NCI-H1417 treated with DMSO at 0.1 percent for 48 hours (cell line): ENCODE measurements at regions not wholly inside any gene's neighbourhood (a gene's known extent, or its start where the extent isn't known, plus 50 kb on each side); places are given as distances from the start of the nearest gene placed in this dataset.
"Not testable (repeated sequence)": the region's sequence is repeated elsewhere in the genome, so short reads cannot be mapped to it uniquely, and the experiment has no call there.

Experiments used
- DNase-seq: peaks from one replicate; lab custom pipeline; 2025; lab: John Stamatoyannopoulos, UW

GRCh38 chr14:105900398-105901160 is 374.2 kb downstream of the TMEM121 start:
- no peak for DNase-seq

DNA sequence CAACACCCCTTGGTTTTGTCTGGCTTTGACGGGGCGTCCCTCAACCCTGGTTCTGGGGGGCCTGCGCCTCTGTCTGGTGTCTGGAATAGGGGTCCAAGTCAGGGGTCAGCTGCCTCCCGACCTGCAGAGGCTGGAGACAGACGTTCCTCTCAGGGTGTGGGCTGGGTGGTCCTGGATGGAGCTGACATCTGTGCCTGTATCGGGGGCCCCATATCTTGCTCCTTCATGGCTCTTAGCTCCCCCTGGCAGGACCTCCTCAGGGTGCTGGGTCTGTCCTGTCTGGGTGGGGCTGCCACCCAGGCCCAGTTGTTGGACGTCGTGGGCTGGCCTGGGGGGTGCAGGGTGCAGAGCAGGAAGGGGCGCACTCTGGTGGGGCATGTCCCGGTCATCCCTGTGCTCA is 374.8 kb downstream of the TMEM121 start:
- DNase-seq, result no peak

GRCh38 chr14:105902131-105902898 is 375.9 kb downstream of the TMEM121 start:
- peak; percentile 62 for DNase-seq

DNA sequence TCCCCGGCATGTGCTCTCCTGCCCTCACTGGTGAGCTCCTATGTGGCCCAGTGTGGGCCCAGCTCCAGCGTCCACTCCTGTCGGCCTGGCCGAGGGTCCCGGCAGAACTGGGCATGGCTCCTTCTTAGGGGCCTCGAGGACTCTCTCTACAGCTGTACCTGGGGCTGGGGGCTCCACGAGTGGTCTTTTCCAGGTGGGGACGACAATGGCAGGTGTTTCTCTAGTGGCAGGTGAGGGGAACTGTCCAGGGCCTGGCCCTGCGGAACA is 376.4 kb downstream of the TMEM121 start:
- DNase-seq, result not testable (repeated sequence)

GRCh38 chr14:105903971-105904370 is 377.6 kb downstream of the TMEM121 start:
- DNase-seq, result no peak

- DNase-seq, result no peak
Measured at GRCh38 chr14:105904379-105904778, 378.0 kb downstream of the TMEM121 start.

GRCh38 chr14:105905456-105905855 is 379.1 kb downstream of the TMEM121 start:
- no peak for DNase-seq

DNA sequence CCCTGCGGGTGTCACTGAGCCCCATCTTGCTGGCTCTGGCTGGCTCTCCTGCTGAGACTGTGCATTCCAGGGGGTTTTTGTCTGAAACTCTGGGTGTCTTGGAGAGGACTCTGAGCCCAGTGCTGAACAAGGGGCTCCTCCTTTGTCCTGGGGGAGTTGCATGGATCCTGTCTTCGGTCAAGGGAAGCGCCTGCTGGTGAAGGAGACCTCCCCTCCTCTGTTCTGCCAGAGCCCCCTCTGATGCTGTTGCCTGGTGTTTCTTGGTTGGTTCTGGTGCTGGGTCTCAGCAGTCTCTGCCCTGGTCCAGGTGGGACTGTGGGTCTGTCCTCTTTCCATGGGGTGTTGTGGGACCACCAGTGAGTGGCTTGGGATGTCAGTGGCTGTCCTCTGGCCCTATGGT is 380.9 kb downstream of the TMEM121 start:
- no peak for DNase-seq

DNA sequence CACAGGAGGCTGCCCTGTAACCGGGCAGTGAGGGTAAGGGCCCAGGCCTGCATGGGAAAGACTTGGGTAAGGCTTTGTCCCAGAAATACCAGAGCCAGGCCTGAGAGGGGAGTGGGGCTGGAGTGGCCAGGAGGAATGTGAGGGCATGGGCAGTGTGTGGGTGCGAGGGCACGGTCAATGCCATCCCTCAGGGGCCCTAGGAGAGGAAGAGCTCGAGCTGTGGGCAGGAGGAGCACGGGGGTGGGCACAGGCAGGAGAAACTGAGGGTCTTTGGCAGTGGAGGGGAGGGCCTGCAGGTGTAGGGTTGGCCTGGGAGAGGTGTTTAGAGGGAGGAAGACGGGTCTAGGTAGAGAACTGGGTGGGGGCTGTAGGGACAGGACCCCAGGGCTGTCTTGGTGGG is 381.6 kb downstream of the TMEM121 start:
- no peak for DNase-seq

DNA sequence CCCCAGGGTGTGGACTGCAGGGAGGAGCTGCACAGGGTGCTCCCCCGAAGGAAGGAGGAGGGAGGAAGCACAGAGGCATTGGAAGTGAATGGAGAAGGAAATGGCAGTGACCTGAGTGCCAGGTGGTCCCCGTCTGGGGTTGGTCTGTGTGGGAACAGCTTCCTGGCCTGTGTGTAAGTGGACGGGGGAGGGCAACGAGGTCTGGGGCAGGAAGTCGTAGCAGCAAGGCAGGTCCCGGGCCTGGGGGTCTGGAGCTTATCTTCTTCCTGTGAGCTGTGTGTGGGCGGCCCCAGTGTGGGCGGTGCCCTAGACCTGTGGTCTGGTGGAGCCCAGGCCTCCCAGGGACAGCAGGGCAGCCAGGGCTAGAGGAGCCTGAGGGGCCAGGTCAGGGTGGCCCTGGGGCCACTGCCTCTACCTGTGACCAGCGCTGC is 382.1 kb downstream of the TMEM121 start:
- no peak for DNase-seq

GRCh38 chr14:105909046-105909827 is 382.9 kb downstream of the TMEM121 start:
- no peak for DNase-seq

- DNase-seq, result not testable (repeated sequence)
Measured at GRCh38 chr14:105909828-105910120, 383.4 kb downstream of the TMEM121 start.

DNA sequence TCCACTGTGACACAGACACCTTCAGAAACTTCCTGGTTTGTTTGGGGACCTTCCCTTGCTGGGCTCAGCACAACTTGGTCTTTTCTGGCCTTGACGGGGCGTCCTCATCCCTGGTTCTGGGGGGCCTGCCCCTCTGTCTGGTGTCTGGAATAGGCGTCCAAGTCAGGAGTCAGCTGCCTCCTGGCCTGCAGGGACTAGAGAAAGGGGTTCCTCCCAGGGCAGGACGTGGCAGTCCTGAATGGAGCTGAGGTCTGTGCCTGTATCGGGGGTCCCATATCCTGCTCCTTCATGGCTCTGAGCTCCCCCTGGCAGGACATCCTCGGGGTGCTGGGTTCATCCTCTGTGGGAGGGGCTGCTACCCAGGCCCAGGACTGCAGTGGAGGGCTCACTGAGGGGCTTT is 384.0 kb downstream of the TMEM121 start:
- DNase-seq, result no peak

- no peak for DNase-seq
Measured at GRCh38 chr14:105911006-105911847, 384.8 kb downstream of the TMEM121 start.

GRCh38 chr14:105911848-105912292 is 385.5 kb downstream of the TMEM121 start:
- not testable (repeated sequence) for DNase-seq

GRCh38 chr14:105912641-105913180 is 386.3 kb downstream of the TMEM121 start:
- no peak for DNase-seq

GRCh38 chr14:105913221-105913620 is 386.8 kb downstream of the TMEM121 start:
- DNase-seq, result no peak

- DNase-seq, result no peak
Measured at GRCh38 chr14:105913861-105914260, 387.5 kb downstream of the TMEM121 start.

- DNase-seq, result not testable (repeated sequence)
Measured at GRCh38 chr14:105914281-105914680, 387.9 kb downstream of the TMEM121 start.

DNA sequence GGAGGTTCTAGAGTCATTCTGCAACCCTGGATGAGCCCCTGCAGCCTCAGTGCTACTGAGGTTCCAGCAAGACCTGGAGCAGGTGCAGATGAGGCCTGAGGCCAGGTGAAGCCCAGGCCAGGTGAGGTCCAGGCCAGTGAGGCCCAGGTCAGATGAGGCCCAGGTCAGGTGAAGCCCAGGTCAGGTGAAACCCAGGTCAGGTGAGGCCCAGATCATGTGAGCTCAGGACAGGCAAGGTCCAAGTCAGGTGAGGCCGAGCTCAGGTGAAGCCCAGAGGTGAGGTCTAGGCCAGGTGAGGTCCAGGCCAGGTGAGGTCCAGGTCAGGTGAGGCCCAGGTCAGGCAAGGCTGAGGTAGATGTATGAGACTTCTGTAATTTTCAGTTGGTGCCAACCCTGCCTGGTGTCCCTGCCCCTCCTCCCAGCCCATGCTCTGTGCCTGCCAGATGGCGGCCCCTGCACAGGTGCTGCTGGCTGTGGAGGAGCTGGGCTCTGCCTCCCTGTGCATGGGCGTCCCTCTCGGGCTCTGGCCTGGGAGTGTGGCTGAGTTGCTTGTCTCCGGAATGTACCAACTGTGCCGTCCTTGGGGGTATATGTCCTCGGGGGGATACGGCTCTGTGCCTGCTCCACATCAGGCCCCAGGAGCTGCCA is 388.5 kb downstream of the TMEM121 start:
- no peak for DNase-seq

DNA sequence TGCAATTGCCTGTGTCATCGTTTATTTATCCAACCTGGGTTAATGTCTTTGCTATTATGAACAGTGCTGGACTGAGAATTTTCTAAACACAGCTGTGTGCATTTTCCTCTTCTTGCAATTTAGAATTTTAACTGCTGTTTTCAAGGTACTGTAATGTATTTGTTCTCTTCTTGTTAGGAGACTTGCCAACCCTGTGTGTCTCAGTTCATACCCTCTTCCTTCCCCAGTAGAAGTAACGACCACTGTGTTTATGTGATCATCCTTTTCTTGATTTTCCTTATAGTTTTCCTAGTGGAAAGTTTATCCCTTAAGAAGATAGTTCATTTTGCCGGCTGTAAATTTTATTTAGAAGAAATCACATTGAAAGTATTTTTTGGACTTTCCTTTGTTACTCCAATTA is 389.2 kb downstream of the TMEM121 start:
- not testable (repeated sequence) for DNase-seq
